NCI-H187 treated with DMSO at 0.1 percent for 48 hours (cell line): ENCODE measurements at regions not wholly inside any gene's neighbourhood (a gene's known extent, or its start where the extent isn't known, plus 50 kb on each side); places are given as distances from the start of the nearest gene placed in this dataset.

Experiments used
- DNase-seq: peaks from one replicate; lab custom pipeline; 2025; lab: John Stamatoyannopoulos, UW

GRCh38 chr5:175243441-175243840, 200.5 kb downstream of the DRD1 start:
- DNase-seq = no peak

- DNase-seq = no peak
Observed at GRCh38 chr5:175242207-175242606, 201.8 kb downstream of the DRD1 start.

GRCh38 chr5:175238326-175238725, 205.7 kb downstream of the DRD1 start:
- no peak for DNase-seq

GRCh38 chr5:175236176-175236575, 207.8 kb downstream of the DRD1 start:
- peak; percentile 7 for DNase-seq

GRCh38 chr5:175235251-175235960, 208.6 kb downstream of the DRD1 start:
- DNase-seq = no peak

GRCh38 chr5:175230299-175230698, 213.7 kb downstream of the DRD1 start:
- DNase-seq = no peak

- no peak for DNase-seq
Observed at GRCh38 chr5:175226506-175226905, 217.5 kb downstream of the DRD1 start.

GRCh38 chr5:175223291-175223690, 220.7 kb downstream of the DRD1 start:
- no peak for DNase-seq

- DNase-seq = no peak
Observed at GRCh38 chr5:175222621-175223020, 221.4 kb downstream of the DRD1 start.

- DNase-seq = no peak
Observed at GRCh38 chr5:175220549-175220948, 223.4 kb downstream of the DRD1 start.

GRCh38 chr5:175219366-175219765, 224.6 kb downstream of the DRD1 start:
- DNase-seq = no peak

- no peak for DNase-seq
Observed at GRCh38 chr5:175216991-175217390, 227.0 kb downstream of the DRD1 start.

GRCh38 chr5:175215906-175216305, 228.1 kb downstream of the DRD1 start:
- no peak for DNase-seq

GRCh38 chr5:175214152-175214551, 229.8 kb downstream of the DRD1 start:
- DNase-seq = no peak

GRCh38 chr5:175211956-175212756, 231.8 kb downstream of the DRD1 start:
- DNase-seq = no peak

- no peak for DNase-seq
Observed at GRCh38 chr5:175207321-175208040, 236.5 kb downstream of the DRD1 start.

- DNase-seq = no peak
Observed at GRCh38 chr5:175206669-175207068, 237.3 kb downstream of the DRD1 start.

- no peak for DNase-seq
Observed at GRCh38 chr5:175202463-175203068, 241.4 kb downstream of the DRD1 start.

GRCh38 chr5:175201393-175201792, 242.6 kb downstream of the DRD1 start:
- no peak for DNase-seq

GRCh38 chr5:175195698-175196656, 248.0 kb downstream of the DRD1 start:
- no peak for DNase-seq

- DNase-seq = no peak
Observed at GRCh38 chr5:175181331-175181730, 262.7 kb downstream of the DRD1 start.
